HG03460 (cell line): ENCODE measurements at regions not wholly inside any gene's neighbourhood (a gene's known extent, or its start where the extent isn't known, plus 50 kb on each side); places are given as distances from the start of the nearest gene placed in this dataset.
"Not testable (repeated sequence)": the region's sequence is repeated elsewhere in the genome, so short reads cannot be mapped to it uniquely, and the experiment has no call there.

Experiments used
- ATAC-seq: cut with Tn5 transposase; IDR thresholded peaks from one replicate; pipeline ENCODE4 v1.9.1; 2021; ENCODE audit not compliant: unreplicated experiment

GRCh38 chr6:141403103-141403502, 729.6 kb upstream of the GJE1 start:
- ATAC-seq = no peak

- ATAC-seq = no peak
These were observed 730.2 kb upstream of the GJE1 start for GRCh38 chr6:141402489-141402888.

- ATAC-seq = no peak
These were observed 730.9 kb upstream of the GJE1 start for GRCh38 chr6:141401851-141402250.

GRCh38 chr6:141401168-141401567, 731.6 kb upstream of the GJE1 start:
- ATAC-seq = no peak

- ATAC-seq = no peak
These were observed 733.8 kb upstream of the GJE1 start for GRCh38 chr6:141398949-141399348.

- no peak for ATAC-seq
These were observed 737.2 kb upstream of the GJE1 start for GRCh38 chr6:141395443-141396008.

- ATAC-seq = no peak
These were observed 738.1 kb upstream of the GJE1 start for GRCh38 chr6:141394565-141395051.

- ATAC-seq = no peak
These were observed 738.6 kb upstream of the GJE1 start for GRCh38 chr6:141394125-141394536.

- no peak for ATAC-seq
These were observed 739.2 kb upstream of the GJE1 start for GRCh38 chr6:141393405-141394124.

GRCh38 chr6:141391135-141391534, 741.6 kb upstream of the GJE1 start:
- not testable (repeated sequence) for ATAC-seq

- no peak for ATAC-seq
These were observed 744.1 kb upstream of the GJE1 start for GRCh38 chr6:141388666-141389065.

- ATAC-seq = no peak
These were observed 762.3 kb upstream of the GJE1 start for GRCh38 chr6:141370438-141370837.

GRCh38 chr6:141366796-141367195, 765.9 kb upstream of the GJE1 start:
- not testable (repeated sequence) for ATAC-seq

- ATAC-seq = no peak
These were observed 768.0 kb upstream of the GJE1 start for GRCh38 chr6:141364694-141365093.

- ATAC-seq = no peak
These were observed 768.5 kb upstream of the GJE1 start for GRCh38 chr6:141364232-141364631.

GRCh38 chr6:141361559-141361958, 771.2 kb upstream of the GJE1 start:
- ATAC-seq = no peak

- ATAC-seq = no peak
These were observed 772.8 kb upstream of the GJE1 start for GRCh38 chr6:141359953-141360352.

GRCh38 chr6:141354191-141354955, 778.4 kb upstream of the GJE1 start:
- ATAC-seq = no peak

GRCh38 chr6:141351721-141352120, 781.0 kb upstream of the GJE1 start:
- no peak for ATAC-seq

GRCh38 chr6:141349710-141350109, 783.0 kb upstream of the GJE1 start:
- no peak for ATAC-seq

GRCh38 chr6:141347906-141348492, 784.7 kb upstream of the GJE1 start:
- no peak for ATAC-seq

- ATAC-seq = no peak
These were observed 785.6 kb upstream of the GJE1 start for GRCh38 chr6:141347086-141347485.
